ENCODE measurements at regions not wholly inside any gene's neighbourhood (a gene's known extent, or its start where the extent isn't known, plus 50 kb on each side); places are given as distances from the start of the nearest gene placed in this dataset.

- Histone ChIP-seq H3K27me3 (ENCODE audit: control insufficient read depth in 1 of 2, insufficient read depth in 2 of 2, low read length in 2 of 2) (peaks cover 2 to 11% of the 10 kb centered on the region in 2 donors), H3K4me1 (ENCODE audit: control insufficient read depth, insufficient read depth, low read length) (peaks cover 2% of the 10 kb centered on the region), H3K9ac (ENCODE audit: low read length in 2 of 2) (no peak overlapping the region), H3K36me3 (ENCODE audit: control insufficient read depth in 2 of 2, insufficient read depth in 2 of 2, low read length in 2 of 2) (no peaks in the 10 kb centered on the region), H3K27ac (ENCODE audit: low read length) (no peak overlapping the region), H3K9me3 (ENCODE audit: control insufficient read depth in 2 of 2, low read length in 2 of 2) (no peaks in the 10 kb centered on the region), H3K4me3 (ENCODE audit: low read length in 2 of 2) (no peak overlapping the region)
Observed at GRCh38 chr2:236899950-236900640, 185.6 kb upstream of the COPS8 start.

- no peak overlapping the region for H3K27ac ChIP-seq (ENCODE audit: low read length)
- H3K9ac ChIP-seq (ENCODE audit: low read length in 2 of 2), result no peak overlapping the region
- H3K27me3 ChIP-seq (ENCODE audit: control insufficient read depth in 1 of 2, insufficient read depth in 2 of 2, low read length in 2 of 2), result peaks cover 2 to 11% of the 10 kb centered on the region in 2 donors
- no peaks in the 10 kb centered on the region for H3K36me3 ChIP-seq (ENCODE audit: control insufficient read depth in 2 of 2, insufficient read depth in 2 of 2, low read length in 2 of 2)
- peaks cover 2% of the 10 kb centered on the region for H3K4me1 ChIP-seq (ENCODE audit: control insufficient read depth, insufficient read depth, low read length)
- no peaks in the 10 kb centered on the region for H3K9me3 ChIP-seq (ENCODE audit: control insufficient read depth in 2 of 2, low read length in 2 of 2)
- no peak overlapping the region for H3K4me3 ChIP-seq (ENCODE audit: low read length in 2 of 2)
Observed at GRCh38 chr2:236901956-236902355, 183.7 kb upstream of the COPS8 start.

GRCh38 chr2:236903978-236904377 lies 181.7 kb upstream of the COPS8 start:
- H3K27ac ChIP-seq (ENCODE audit: low read length), result no peak overlapping the region
- peaks cover 2 to 12% of the 10 kb centered on the region in 2 donors for H3K27me3 ChIP-seq (ENCODE audit: control insufficient read depth in 1 of 2, insufficient read depth in 2 of 2, low read length in 2 of 2)
- no peak overlapping the region for H3K4me3 ChIP-seq (ENCODE audit: low read length in 2 of 2)
- peaks cover 2% of the 10 kb centered on the region for H3K4me1 ChIP-seq (ENCODE audit: control insufficient read depth, insufficient read depth, low read length)
- H3K9me3 ChIP-seq (ENCODE audit: control insufficient read depth in 2 of 2, low read length in 2 of 2), result no peaks in the 10 kb centered on the region
- no peak overlapping the region for H3K9ac ChIP-seq (ENCODE audit: low read length in 2 of 2)
- no peaks in the 10 kb centered on the region for H3K36me3 ChIP-seq (ENCODE audit: control insufficient read depth in 2 of 2, insufficient read depth in 2 of 2, low read length in 2 of 2)

GRCh38 chr2:236904389-236905263 lies 181.1 kb upstream of the COPS8 start:
- H3K9ac ChIP-seq (ENCODE audit: low read length in 2 of 2), result no peak overlapping the region
- no peak overlapping the region for H3K4me3 ChIP-seq (ENCODE audit: low read length in 2 of 2)
- H3K4me1 ChIP-seq (ENCODE audit: control insufficient read depth, insufficient read depth, low read length), result peaks cover 2% of the 10 kb centered on the region
- no peak overlapping the region for H3K27ac ChIP-seq (ENCODE audit: low read length)
- no peaks in the 10 kb centered on the region for H3K9me3 ChIP-seq (ENCODE audit: control insufficient read depth in 2 of 2, low read length in 2 of 2)
- H3K27me3 ChIP-seq (ENCODE audit: control insufficient read depth in 1 of 2, insufficient read depth in 2 of 2, low read length in 2 of 2), result peaks cover 2 to 12% of the 10 kb centered on the region in 2 donors
- no peaks in the 10 kb centered on the region for H3K36me3 ChIP-seq (ENCODE audit: control insufficient read depth in 2 of 2, insufficient read depth in 2 of 2, low read length in 2 of 2)

- Histone ChIP-seq H3K9me3 (ENCODE audit: control insufficient read depth in 2 of 2, low read length in 2 of 2) (no peaks in the 10 kb centered on the region), H3K36me3 (ENCODE audit: control insufficient read depth in 2 of 2, insufficient read depth in 2 of 2, low read length in 2 of 2) (no peaks in the 10 kb centered on the region)
Observed at GRCh38 chr2:236905976-236906375, 179.7 kb upstream of the COPS8 start.

GRCh38 chr2:236908439-236909192 lies 177.1 kb upstream of the COPS8 start:
- no peak overlapping the region for H3K9ac ChIP-seq (ENCODE audit: low read length in 2 of 2)

More at GRCh38 chr2:236905976-236906375, 179.7 kb upstream of the COPS8 start:
- peaks cover 0 to 10% of the 10 kb centered on the region in 2 donors for H3K27me3 ChIP-seq (ENCODE audit: control insufficient read depth in 1 of 2, insufficient read depth in 2 of 2, low read length in 2 of 2)
- H3K4me3 ChIP-seq (ENCODE audit: low read length in 2 of 2), result no peak overlapping the region
- H3K4me1 ChIP-seq (ENCODE audit: control insufficient read depth, insufficient read depth, low read length), result peaks cover 2% of the 10 kb centered on the region
- H3K9ac ChIP-seq (ENCODE audit: low read length in 2 of 2), result no peak overlapping the region
- H3K27ac ChIP-seq (ENCODE audit: low read length), result no peak overlapping the region

GRCh38 chr2:236909193-236909504 lies 176.5 kb upstream of the COPS8 start:
- no peaks in the 10 kb centered on the region for H3K36me3 ChIP-seq (ENCODE audit: control insufficient read depth in 2 of 2, insufficient read depth in 2 of 2, low read length in 2 of 2)
- H3K27me3 ChIP-seq (ENCODE audit: control insufficient read depth in 1 of 2, insufficient read depth in 2 of 2, low read length in 2 of 2), result peaks cover 0 to 6% of the 10 kb centered on the region in 2 donors
- no peak overlapping the region for H3K9ac ChIP-seq (ENCODE audit: low read length in 2 of 2)
- no peak overlapping the region for H3K4me3 ChIP-seq (ENCODE audit: low read length in 2 of 2)
- peaks cover 2% of the 10 kb centered on the region for H3K4me1 ChIP-seq (ENCODE audit: control insufficient read depth, insufficient read depth, low read length)
- no peaks in the 10 kb centered on the region for H3K9me3 ChIP-seq (ENCODE audit: control insufficient read depth in 2 of 2, low read length in 2 of 2)
- H3K27ac ChIP-seq (ENCODE audit: low read length), result no peak overlapping the region

More at GRCh38 chr2:236908439-236909192, 177.1 kb upstream of the COPS8 start:
- Histone ChIP-seq H3K4me1 (ENCODE audit: control insufficient read depth, insufficient read depth, low read length) (peaks cover 2% of the 10 kb centered on the region), H3K36me3 (ENCODE audit: control insufficient read depth in 2 of 2, insufficient read depth in 2 of 2, low read length in 2 of 2) (no peaks in the 10 kb centered on the region), H3K4me3 (ENCODE audit: low read length in 2 of 2) (no peak overlapping the region), H3K9me3 (ENCODE audit: control insufficient read depth in 2 of 2, low read length in 2 of 2) (no peaks in the 10 kb centered on the region), H3K27me3 (ENCODE audit: control insufficient read depth in 1 of 2, insufficient read depth in 2 of 2, low read length in 2 of 2) (peaks cover 0 to 8% of the 10 kb centered on the region in 2 donors), H3K27ac (ENCODE audit: low read length) (no peak overlapping the region)

- Histone ChIP-seq H3K9me3 (ENCODE audit: control insufficient read depth in 2 of 2, low read length in 2 of 2) (no peaks in the 10 kb centered on the region), H3K9ac (ENCODE audit: low read length in 2 of 2) (no peak overlapping the region), H3K36me3 (ENCODE audit: control insufficient read depth in 2 of 2, insufficient read depth in 2 of 2, low read length in 2 of 2) (no peaks in the 10 kb centered on the region), H3K27me3 (ENCODE audit: control insufficient read depth in 1 of 2, insufficient read depth in 2 of 2, low read length in 2 of 2) (peaks cover 0 to 5% of the 10 kb centered on the region in 2 donors), H3K4me3 (ENCODE audit: low read length in 2 of 2) (no peak overlapping the region), H3K4me1 (ENCODE audit: control insufficient read depth, insufficient read depth, low read length) (no peaks in the 10 kb centered on the region), H3K27ac (ENCODE audit: low read length) (no peak overlapping the region)
Observed at GRCh38 chr2:236909802-236910201, 175.9 kb upstream of the COPS8 start.

- no peaks in the 10 kb centered on the region for H3K9me3 ChIP-seq (ENCODE audit: control insufficient read depth in 2 of 2, low read length in 2 of 2)
- no peak overlapping the region for H3K27ac ChIP-seq (ENCODE audit: low read length)
- H3K27me3 ChIP-seq (ENCODE audit: control insufficient read depth in 1 of 2, insufficient read depth in 2 of 2, low read length in 2 of 2), result peaks cover 0 to 5% of the 10 kb centered on the region in 2 donors
- no peak overlapping the region for H3K4me3 ChIP-seq (ENCODE audit: low read length in 2 of 2)
- no peak overlapping the region for H3K9ac ChIP-seq (ENCODE audit: low read length in 2 of 2)
- H3K36me3 ChIP-seq (ENCODE audit: control insufficient read depth in 2 of 2, insufficient read depth in 2 of 2, low read length in 2 of 2), result no peaks in the 10 kb centered on the region
- H3K4me1 ChIP-seq (ENCODE audit: control insufficient read depth, insufficient read depth, low read length), result no peaks in the 10 kb centered on the region
Observed at GRCh38 chr2:236910781-236911495, 174.8 kb upstream of the COPS8 start.

Measured in stomach smooth muscle (tissue), 2 donors.